GM13976 (cell line): ENCODE measurements at regions not wholly inside any gene's neighbourhood (a gene's known extent, or its start where the extent isn't known, plus 50 kb on each side); places are given as distances from the start of the nearest gene placed in this dataset.

Experiments
- DNase-seq: peaks from one replicate; pipeline ENCODE4 v3.0.0; 2012; ENCODE audit warnings: low spot score
- in situ Hi-C: fragments of 300-500 bp; cut with MboI; formaldehyde crosslinking; loops from one replicate; pipeline ENCODE4 v1.12.0; 2022; ENCODE audit warnings: low sequenced_read_pairs, mixed read lengths, inconsistent platforms; ENCODE audit not compliant: unreplicated experiment
- TF ChIP-seq, protein P1 (sequence below): IDR thresholded peaks from 2 replicates; pipeline ENCODE4 v1.5.1; 2012; ENCODE audit warnings: borderline replicate concordance, mild to moderate bottlenecking; ENCODE audit not compliant: insufficient read depth; ENCODE audit errors: extremely low read depth, missing control alignments, control extremely low read depth

- TF ChIP-seq, protein P1, sequence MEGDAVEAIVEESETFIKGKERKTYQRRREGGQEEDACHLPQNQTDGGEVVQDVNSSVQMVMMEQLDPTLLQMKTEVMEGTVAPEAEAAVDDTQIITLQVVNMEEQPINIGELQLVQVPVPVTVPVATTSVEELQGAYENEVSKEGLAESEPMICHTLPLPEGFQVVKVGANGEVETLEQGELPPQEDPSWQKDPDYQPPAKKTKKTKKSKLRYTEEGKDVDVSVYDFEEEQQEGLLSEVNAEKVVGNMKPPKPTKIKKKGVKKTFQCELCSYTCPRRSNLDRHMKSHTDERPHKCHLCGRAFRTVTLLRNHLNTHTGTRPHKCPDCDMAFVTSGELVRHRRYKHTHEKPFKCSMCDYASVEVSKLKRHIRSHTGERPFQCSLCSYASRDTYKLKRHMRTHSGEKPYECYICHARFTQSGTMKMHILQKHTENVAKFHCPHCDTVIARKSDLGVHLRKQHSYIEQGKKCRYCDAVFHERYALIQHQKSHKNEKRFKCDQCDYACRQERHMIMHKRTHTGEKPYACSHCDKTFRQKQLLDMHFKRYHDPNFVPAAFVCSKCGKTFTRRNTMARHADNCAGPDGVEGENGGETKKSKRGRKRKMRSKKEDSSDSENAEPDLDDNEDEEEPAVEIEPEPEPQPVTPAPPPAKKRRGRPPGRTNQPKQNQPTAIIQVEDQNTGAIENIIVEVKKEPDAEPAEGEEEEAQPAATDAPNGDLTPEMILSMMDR: no peak
- no peak for DNase-seq
- in situ Hi-C loops: no loop called here
Measured at GRCh38 chr7:21028186-21028585, 241.5 kb upstream of the SP8 start.

DNA sequence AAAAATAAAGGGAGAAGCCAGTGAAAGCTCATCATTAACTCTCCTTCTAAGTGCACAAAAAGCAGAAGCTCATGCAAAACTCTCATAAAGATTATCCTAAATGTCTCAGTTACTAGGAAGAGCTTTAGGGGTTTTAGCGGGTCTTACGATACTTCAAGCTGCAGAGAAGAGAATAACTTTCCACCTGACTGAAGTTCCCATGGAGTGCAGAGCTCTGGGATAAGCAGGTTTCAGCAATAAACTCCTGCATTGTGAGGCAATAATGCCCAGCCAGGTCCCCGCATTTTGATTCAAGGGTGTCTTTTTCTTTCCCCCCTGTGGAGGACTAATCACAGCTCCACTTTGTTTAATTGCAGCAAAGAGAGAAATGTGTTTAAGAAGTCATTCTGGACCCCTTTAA lies 241.9 kb upstream of the SP8 start:
- TF ChIP-seq, protein P1: no peak
- in situ Hi-C loops: no loop called here
- DNase-seq: no peak

- in situ Hi-C loops: no loop called here
- DNase-seq: no peak
- TF ChIP-seq, protein P1: no peak
Measured at GRCh38 chr7:21029006-21029405, 242.3 kb upstream of the SP8 start.

GRCh38 chr7:21030237-21030871 lies 243.7 kb upstream of the SP8 start:
- in situ Hi-C loops: no loop called here
- TF ChIP-seq, protein P1: no peak
- DNase-seq: no peak

GRCh38 chr7:21041252-21041651 lies 254.6 kb upstream of the SP8 start:
- in situ Hi-C loops: no loop called here
- no peak for DNase-seq
- TF ChIP-seq, protein P1: no peak

- TF ChIP-seq, protein P1: no peak
- in situ Hi-C loops: no loop called here
Measured at GRCh38 chr7:21041666-21042065, 255.0 kb upstream of the SP8 start.

DNA sequence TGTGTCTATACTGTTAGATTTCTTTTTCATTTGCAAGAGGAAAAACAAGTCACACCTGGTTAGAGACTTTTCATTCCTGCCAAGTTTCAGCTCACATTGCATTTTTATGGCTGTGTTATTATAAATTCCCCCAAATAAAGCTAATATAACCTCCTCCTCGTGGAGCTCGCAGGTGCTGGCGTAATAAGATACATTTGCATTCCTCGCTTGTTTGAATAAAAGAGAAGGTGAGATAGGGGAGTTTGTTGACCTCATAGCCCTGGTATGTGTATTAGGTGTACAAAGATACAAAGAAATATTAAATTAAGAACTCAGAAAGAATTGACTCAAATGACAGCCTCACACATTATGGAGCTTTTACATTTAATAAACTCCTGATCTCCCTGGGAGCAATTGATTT lies 257.7 kb upstream of the SP8 start:
- TF ChIP-seq, protein P1: no peak
- no peak for DNase-seq
- in situ Hi-C loops: no loop called here

More at GRCh38 chr7:21041666-21042065, 255.0 kb upstream of the SP8 start:
- DNase-seq: no peak
